ENCODE measurements at regions not wholly inside any gene's neighbourhood (a gene's known extent, or its start where the extent isn't known, plus 50 kb on each side); places are given as distances from the start of the nearest gene placed in this dataset.
"Not testable (repeated sequence)": the region's sequence is repeated elsewhere in the genome, so short reads cannot be mapped to it uniquely, and the experiment has no call there.

DNA sequence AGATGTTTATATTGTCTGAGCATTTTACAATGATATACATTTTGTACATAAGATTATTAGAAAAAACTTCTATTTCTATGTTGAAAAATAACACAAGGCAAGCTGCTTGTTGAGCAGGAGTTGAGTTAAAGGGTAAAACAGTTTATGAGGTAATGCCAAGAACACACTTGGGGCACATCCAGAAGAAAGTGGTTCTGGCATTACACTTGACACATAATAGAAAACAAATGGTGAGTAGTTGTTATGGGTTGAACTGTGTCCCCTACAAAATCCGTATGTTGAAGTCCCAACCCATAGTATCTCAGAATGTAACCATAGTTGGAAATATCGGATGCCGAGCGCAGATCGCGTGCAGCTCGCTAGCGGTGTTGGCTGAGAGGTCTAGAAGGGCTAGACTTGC, 354.3 kb upstream of the GOT2 start:
- DNase-seq (ENCODE audit: low spot score), result no peak

DNA sequence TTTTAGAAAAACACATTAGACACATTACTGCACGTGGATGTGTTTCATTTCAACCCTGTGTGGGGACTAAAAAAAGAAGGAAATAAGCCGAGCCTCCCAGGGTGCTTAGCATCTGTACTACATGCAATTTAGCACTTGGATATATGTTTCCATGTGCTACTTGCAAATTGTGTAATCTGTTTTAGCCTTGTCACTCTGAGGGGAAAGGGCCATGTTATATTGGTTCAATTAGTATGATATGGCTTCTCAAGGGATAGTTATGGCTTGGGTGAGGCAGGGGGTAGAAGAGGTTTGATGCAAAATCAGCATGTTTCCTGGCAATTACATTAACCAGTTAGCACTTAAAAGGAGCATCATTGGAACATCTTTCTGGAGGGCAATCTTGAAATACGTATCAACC, 353.5 kb upstream of the GOT2 start:
- DNase-seq (ENCODE audit: low spot score), result no peak

DNA sequence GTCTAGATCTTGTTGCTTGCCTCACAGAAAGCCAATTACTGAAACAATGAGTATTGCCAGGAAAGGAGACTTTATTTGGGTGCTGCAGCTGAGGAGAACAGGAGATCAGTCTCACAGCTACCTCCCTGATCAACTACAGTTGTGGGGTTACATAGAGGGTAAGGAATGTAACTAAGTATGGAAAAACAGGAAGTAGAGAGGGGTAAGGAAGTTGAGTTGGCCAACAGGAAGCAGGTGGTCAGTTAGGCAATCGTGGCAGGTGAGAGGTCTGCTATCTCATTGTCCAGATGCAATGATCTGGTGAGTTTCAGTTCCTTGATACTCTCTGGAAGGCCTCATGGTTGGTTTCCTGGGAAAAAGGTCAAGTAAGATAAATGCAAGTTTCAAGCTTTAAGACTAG, 333.1 kb upstream of the GOT2 start:
- DNase-seq (ENCODE audit: low spot score), result no peak

DNA sequence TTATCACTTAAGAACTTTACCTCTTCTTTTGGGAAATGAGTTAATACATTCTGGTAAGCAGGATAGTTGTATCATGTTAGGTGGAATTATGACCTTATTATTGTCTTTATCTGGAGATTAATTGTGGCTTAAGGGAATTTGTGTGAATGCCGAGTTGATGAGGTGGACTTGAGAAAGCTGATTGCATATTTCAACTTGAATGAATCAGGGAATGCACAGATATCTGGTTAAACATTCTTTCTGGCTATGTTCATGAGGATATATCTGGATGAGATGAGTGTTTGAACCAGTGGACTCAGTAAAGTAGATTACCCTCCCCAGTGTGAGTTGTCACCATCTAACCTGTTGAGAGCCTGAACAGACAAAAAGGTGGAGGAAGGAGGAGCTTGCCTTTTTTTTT, 326.1 kb upstream of the GOT2 start:
- DNase-seq (ENCODE audit: low spot score), result no peak

DNA sequence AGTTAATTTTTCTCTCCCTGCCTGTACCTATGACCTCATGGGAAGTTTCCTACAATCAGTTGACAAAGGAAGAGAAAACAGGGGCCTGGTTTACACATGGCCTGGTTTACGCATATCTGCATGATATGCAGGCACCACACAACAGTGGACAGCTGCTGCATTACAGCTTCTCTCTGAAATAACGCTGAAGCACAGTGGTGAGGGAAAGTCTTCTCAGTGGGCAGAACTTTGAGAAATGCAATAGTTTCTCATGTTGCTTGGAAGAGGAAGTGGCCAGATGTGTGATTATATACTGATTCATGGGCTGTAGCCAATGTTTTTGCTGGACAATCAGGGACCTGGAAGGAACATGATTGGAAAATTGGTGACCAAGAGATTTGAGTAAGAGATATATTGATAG, 324.1 kb upstream of the GOT2 start:
- no peak for DNase-seq (ENCODE audit: low spot score)

DNA sequence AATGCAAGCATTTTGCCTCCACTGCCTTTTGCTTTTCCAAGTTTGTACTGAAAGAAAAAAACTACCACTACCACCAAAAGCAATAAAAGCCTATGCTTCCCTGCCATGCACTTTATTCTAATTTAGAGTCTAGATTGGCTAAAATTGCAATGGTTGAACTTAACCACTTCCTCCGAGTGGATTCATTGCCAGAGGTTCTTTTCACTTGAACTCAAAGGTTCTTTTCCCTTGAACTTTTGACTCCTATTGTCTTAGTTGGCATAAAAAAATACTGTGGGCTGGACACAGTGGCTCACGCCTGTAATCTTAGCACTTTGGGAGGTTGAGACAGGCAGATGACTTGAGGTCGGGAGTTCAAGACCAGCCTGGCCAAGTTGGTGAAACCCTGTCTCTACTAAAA, 319.8 kb upstream of the GOT2 start:
- DNase-seq (ENCODE audit: low spot score), result no peak

DNA sequence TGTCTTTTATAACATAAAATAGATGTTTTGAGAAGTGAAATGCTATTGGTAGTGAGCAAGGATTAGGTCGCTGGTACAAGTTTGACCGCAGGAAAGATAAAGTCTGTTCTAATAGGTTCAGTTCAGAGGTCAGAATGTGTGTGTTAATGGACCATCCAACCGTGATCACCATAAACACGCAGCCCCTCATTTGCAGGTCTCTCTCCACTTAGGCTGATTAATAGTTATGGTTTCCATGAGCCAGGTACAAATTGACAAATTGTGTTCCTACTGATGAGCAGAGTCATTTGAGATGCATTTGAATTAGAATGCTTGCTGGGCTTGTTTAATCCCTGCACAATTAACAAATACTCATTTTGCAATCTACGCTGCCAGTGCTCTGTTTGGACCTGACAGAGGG, 318.1 kb upstream of the GOT2 start:
- no peak for DNase-seq (ENCODE audit: low spot score)

DNA sequence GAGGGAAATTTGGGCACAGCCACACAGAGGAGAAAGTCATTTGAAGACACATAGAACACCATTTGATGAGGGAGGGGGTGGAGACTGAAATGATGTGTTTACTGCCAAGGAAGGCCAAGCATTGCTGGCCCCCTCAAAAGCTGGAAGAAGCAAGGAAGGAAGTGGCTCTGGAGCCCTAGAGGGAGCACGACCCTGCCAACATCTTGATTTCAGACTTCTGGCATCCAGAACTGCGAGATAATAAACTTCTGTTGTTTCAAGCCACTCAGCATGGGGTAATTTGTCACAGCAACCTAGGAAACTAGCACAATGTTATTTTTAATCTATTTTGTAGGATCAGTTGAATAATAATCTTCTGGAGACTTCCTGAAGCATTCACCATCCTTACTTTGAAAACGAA, 314.8 kb upstream of the GOT2 start:
- DNase-seq (ENCODE audit: low spot score), result no peak

DNA sequence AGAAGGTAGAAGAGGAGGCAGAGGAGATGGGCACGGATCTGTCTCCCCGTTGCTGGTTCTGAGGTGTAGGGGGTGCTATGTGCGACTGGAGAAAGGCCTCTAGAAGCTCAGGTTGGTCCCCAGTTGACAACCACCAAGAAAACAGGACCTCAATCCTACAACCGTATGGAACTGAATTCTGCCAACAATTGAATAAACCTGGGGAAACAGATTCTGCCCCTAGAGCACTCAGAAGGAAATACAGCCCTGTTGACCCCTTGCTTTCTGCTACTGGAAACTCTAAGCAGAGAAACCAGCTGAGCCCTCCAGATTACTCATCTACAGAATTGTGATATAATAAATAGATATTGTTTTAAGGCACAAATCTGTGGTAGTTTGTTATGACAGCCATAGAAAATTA, 313.0 kb upstream of the GOT2 start:
- DNase-seq (ENCODE audit: low spot score), result no peak

DNA sequence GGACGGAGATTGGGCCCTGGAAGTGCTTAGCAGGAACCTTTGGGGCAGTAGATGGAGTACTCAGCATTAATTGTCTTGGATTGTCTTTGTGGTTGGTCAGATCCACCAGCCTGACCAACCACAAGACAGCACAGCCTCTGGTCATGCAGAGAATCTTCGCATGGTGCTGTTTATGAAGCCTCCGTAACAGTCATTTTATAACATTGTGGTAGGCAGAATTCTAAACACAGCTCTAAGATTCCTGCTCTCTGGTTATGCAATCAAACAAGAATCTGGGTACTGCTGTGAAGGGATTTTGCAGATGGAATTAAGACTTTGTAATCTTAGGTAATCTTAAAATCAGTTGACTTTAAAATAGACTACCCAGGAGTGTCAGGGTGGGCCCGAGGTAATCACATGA, 312.2 kb upstream of the GOT2 start:
- no peak for DNase-seq (ENCODE audit: low spot score)

DNA sequence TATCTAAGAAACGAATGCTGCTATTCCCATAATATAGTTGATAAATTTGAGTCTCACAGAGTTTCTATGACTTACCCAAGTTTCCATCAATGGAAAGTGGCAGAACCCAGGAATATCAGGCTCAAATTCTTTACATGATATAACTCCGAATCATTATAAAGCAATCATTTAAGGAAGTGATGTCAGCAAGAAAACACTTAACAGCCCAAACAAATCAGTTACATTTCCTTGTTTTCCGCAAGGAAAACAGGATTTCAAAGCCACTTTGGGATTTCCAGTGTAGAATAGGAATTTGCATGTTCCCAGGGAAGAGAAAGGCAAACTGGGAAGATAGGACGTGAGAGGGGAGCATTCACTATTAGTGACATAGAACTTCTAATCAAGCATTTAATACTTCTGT, 311.4 kb upstream of the GOT2 start:
- no peak for DNase-seq (ENCODE audit: low spot score)

DNA sequence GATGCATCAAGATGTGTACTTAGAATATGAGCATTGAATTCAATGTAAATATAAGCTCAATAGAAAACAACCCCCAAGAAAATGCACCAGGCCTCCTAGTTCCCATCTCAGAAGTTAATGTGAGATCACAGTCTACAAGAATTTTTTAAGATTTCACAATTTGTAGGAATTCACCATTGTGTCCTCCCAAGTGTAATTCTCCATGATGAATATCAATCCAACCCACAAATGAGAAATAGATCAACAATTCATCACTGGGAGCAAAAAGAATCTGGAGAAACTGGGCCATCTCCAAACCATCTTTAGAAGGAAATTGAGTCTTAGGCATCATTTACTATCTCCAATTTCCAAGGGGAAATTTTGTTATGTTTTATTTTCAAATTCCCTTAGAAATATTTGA, 310.5 kb upstream of the GOT2 start:
- no peak for DNase-seq (ENCODE audit: low spot score)

DNA sequence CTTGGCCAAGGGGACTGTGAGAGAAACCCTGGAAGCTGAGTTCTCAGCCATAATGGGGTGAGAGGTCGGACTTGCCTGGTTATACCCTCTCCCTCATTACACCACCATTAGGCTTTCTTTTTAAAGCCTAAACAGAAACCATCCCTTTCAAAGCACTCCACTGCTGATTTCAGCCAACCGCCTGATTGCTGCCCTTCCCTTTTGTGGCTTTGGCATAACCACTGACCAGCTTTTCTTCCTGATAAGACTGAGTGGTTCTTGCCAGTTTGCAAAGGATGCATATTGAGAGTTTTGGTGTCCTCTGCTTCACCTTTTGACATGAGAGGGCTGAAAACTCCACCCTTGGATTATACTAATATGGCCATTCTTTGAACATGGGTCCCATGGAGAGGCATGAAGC, 308.2 kb upstream of the GOT2 start:
- DNase-seq (ENCODE audit: low spot score), result no peak

DNA sequence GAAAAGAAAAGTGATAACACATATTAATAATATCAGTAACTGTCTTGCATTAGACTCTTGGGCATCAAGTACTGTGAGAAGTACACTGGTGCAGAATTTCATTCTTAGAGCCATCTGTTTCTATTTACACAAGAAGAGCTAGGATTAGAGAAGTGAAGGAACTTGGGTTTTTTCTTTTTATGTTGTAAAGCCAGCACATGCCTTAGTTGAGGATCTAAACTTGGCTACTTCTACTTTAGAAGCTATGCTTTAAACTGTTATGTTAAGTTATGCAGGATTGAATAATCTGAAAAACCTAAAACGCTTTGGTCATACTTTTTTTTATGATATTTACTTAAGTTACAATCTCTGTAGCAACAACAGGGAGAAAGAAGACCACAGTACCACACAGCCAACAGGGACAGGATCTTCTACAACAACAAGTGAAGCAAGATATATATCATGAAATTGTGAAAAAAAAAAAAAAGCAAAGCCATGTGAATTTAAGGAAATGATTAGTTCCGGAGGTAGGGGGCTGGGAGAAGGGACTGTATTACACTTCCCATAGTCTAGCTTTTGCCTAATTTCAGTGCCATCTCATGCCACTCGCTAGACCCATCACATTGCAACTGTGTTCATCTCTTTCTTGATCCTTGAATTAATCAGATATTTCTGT, 305.1 kb upstream of the GOT2 start:
- no peak for DNase-seq (ENCODE audit: low spot score)

DNA sequence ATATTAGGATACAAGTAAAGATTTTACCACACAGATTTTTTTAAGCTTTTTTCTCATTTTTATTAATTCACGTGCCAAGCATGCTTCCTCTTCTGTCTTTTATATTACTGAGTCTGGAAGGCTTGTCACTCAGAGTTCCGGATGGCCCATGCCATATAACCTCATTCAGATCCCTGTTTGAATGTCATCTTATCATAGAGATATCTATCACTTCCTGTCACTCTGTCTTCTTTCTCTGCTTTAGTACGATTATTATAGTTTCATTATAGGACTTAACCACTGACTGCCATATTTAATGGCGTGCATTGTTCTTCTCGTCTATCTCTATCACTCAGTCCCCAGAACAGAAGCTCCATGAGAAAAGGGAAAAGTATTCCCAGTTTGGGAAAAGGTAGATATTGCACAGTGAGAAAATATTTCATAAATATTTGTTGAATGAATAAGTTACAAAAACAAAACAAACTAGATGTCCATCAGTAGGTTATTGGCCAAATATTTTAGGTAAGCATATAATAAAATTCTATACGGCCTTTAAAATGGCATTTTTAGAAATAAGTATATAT, 296.9 kb upstream of the GOT2 start:
- DNase-seq (ENCODE audit: low spot score), result no peak

DNA sequence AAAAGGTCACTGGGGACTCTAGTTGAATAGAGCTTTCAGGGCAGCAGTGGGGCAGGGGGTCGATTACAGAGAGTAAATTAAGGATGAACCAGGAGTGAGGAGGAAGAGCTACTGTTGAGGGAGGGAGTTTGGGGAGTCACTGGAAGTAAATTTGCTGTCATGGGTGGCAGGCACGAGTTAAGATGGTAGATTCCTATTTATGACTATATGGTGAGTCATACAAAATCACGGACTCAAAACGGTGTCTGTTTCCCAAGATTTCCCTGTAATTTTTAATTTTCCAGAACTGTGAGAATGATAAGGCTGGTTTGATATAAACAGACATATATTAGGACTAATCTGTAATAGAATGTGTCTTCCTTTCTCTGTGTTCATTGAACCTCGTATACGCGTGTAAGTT, 287.6 kb upstream of the GOT2 start:
- DNase-seq (ENCODE audit: low spot score), result no peak

DNA sequence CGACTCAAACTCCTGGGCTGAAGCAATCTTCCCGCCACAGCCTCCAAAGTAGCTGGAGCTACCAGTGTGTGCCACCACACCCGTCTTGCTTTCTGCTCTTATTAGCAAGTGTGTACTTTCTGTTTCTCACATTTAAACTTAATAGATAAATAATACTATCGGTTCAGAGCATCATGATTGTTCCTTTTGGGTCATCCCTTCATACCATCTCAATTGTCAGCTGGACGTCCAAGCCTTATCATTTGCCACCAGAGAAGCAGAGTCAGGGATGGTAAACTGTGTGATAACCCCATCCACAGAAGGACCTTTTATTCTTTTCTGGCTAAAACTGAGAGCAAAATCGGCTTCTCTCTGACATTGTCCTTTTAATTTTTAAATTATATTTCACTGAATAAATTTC, 279.8 kb upstream of the GOT2 start:
- DNase-seq (ENCODE audit: low spot score), result no peak

DNA sequence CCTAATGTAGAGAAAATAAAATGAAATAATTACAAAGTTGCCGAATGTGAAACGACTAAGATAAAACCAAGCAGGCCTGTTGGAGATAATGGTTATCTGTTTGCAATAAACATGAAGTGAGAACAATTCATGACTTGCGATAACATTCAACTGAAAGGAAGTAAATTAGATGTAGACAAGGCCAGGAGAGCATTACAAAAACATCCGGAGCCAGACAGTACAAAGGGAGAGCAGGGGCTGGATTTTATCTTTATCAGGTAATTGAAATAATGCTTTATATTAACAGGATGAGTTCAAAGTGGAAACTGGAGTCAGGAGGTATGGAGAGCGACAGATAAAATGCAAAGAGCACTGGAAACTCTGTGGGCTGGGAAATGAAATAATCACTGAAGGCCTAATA, 265.6 kb upstream of the GOT2 start:
- DNase-seq (ENCODE audit: low spot score), result no peak

DNA sequence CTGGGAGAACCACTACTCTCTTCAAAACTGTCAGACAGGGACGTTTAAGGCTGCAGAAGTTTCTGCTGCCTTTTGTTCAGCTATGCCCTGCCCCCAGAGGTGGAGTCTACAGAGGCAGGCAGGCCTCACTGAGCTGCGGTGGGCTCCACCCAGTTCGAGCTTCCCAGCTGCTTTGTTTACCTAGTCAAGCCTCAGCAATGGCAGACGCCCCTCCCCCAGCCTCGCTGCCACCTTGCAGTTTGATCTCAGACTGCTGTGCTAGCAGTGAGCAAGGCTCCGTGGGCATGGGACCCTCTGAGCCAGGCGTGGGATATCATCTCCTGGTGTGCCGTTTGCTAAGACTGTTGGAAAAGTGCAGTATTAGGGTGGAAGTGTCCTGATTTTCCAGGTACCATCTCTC, 258.6 kb upstream of the GOT2 start:
- DNase-seq (ENCODE audit: low spot score), result not testable (repeated sequence)

DNA sequence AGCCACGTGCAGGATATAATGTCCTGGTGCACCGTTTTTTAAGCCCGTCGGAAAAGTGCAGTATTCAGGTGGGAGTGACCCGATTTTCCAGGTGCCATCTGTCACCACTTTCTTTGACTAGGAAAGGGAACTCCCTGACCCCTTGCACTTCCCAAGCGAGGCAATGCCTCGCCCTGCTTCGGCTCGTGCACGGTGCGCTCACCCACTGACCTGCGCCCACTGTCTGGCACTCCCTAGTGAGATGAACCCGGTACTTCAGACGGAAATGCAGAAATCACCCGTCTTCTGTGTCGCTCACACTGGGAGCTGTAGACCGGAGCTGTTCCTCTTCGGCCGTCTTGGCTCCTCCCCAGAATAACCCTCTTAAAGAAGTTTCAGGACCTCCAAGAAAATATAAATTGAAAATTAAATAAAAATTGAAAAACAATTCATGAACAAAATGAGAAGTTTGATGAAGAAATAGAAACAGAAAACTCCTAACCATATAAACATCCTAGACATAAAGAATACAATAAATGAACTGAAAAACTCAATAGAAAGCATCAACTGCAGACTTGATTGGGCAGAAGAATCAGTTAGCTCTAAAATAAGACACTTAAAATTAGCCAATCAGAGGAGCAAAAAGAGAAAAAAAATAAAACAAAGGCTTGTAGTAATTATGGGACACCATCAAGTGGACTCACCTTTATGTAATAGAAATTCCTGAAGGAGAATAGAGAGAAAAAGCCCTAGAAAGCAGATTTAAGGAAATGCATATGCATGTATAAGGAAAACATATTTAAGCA, 249.3 kb upstream of the GOT2 start:
- DNase-seq (ENCODE audit: low spot score), result not testable (repeated sequence)

DNA sequence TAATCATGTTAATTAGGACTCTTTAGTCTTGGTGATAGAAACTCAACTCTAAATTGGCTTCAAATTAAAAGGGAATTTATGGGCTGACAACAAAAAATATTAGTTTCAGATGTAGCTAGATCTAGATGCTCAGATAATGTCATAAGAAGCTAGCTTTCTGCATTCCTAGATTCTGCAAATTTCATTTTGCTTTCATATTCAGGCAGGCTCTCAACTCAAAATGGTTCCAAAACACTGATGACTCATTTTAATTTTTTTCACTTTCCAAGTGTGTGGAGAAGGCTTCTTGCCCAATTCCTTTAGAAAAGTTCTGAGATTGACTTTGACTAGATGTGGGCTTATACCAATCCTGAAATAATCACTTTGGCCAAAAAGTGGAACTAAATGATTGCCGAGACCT, 236.7 kb upstream of the GOT2 start:
- no peak for DNase-seq (ENCODE audit: low spot score)

DNA sequence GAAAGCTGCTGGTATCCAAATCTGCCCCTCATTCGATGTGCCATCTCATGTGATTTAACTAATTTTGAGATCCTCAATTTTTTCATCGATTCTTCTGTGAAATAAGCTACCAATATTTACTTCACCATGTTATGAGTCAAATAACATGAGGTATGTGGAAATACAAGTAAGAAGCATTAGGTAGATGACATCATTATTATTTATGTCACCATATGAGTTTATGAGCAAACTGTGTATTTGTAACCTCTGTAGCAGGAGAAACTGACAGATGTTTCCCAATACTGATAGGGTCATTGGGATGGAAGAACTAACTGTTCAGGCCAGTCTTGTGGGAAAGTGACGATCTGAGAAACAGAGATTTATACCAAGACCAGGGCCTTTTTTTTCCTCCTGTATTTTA, 229.4 kb upstream of the GOT2 start:
- no peak for DNase-seq (ENCODE audit: low spot score)

DNA sequence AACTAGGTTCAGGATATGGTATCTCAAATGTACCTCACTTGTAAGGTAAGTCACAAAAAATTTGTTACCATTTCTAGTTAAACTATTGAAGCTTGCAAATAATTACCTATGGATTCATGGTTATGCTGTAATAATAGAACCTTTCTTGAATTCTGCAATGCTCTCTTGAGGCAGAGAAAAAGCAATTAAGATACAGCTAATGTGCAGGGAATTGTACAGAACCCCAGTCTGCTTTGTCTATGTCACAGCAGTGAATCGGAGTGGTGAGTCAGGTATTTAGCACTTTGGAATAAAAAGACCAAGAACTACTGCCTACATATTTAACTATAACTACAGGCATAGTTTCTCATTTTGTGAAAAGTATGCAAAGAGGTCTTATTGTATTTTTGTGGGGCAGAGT, 228.7 kb upstream of the GOT2 start:
- no peak for DNase-seq (ENCODE audit: low spot score)

DNA sequence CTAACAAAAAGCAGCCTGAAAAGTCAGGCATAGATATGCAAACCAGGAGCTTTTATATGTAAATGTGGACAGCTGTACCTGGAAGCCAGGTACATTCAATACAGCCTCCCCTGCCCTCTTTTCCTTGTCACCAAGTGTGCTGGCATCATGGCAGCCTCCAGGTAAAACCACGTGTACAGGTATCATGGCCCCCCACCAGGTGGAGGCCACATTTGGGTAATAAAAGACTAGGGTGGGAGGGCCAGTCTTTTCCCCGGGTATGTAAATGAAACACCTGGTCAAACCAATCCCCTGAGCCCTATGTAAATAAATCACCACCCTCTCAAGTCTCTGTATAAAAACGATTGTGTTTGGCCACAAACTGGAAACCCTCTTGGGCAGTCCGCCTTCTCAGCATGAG, 226.4 kb upstream of the GOT2 start:
- no peak for DNase-seq (ENCODE audit: low spot score)

All from AG08396 (cell line).